ENCODE measurements at regions not wholly inside any gene's neighbourhood (a gene's known extent, or its start where the extent isn't known, plus 50 kb on each side); places are given as distances from the start of the nearest gene placed in this dataset.

DNA sequence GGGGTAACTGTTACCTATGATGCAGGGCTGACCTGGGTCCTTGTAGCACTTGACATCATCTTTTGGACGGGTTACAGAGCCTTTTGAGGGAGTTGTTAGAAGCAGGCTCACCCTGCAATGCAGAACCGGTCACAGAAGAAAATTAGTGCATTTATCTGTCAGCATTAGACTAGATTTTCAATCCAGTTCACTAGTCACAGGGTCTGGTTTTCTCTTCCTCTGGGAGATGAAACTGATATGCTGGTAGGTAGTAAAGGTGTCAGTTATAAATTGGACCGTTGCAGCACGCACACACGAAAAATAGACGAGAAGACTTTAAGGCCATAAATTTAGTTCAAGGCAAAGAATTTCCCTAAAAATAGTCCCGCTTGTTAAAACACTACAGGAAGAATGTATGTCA is 532.3 kb upstream of the ATP11B start:
- Histone ChIP-seq H3K27ac (ENCODE audit: low read depth, low read length, poor library complexity, severe bottlenecking) (no peak overlapping the region), H3K36me3 (ENCODE audit: insufficient read depth, low read length) (no peaks in the 10 kb centered on the region), H3K79me2 (ENCODE audit: insufficient read depth, low read length) (no peaks in the 10 kb centered on the region), H4K20me1 (ENCODE audit: insufficient read depth, low read length) (no peaks in the 10 kb centered on the region), H3K9me2 (ENCODE audit: low read depth, low read length) (no peaks in the 10 kb centered on the region), H3K9ac (ENCODE audit: low read length) (no peak overlapping the region), H3K9me3 (ENCODE audit: low read length) (no peaks in the 10 kb centered on the region), H3F3A (ENCODE audit: insufficient read depth, low read length) (no peaks in the 10 kb centered on the region), H3K4me1 (ENCODE audit: insufficient read depth, low read length, severe bottlenecking) (peaks cover 10% of the 10 kb centered on the region), H3K27me3 (ENCODE audit: insufficient read depth, low read length) (no peaks in the 10 kb centered on the region), H3K4me3 (ENCODE audit: low read depth, low read length, poor library complexity, severe bottlenecking) (no peak overlapping the region), H3K4me2 (ENCODE audit: low read length) (no peak overlapping the region), H2AFZ (ENCODE audit: low read length) (no peak overlapping the region)
- TF ChIP-seq EZH2 (IDR thresholded peaks at IDR 0.05; ENCODE audit: borderline replicate concordance, low read length), result no peak
- TF ChIP-seq, protein P1, sequence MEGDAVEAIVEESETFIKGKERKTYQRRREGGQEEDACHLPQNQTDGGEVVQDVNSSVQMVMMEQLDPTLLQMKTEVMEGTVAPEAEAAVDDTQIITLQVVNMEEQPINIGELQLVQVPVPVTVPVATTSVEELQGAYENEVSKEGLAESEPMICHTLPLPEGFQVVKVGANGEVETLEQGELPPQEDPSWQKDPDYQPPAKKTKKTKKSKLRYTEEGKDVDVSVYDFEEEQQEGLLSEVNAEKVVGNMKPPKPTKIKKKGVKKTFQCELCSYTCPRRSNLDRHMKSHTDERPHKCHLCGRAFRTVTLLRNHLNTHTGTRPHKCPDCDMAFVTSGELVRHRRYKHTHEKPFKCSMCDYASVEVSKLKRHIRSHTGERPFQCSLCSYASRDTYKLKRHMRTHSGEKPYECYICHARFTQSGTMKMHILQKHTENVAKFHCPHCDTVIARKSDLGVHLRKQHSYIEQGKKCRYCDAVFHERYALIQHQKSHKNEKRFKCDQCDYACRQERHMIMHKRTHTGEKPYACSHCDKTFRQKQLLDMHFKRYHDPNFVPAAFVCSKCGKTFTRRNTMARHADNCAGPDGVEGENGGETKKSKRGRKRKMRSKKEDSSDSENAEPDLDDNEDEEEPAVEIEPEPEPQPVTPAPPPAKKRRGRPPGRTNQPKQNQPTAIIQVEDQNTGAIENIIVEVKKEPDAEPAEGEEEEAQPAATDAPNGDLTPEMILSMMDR (IDR thresholded peaks at IDR 0.05; ENCODE audit: low read length), result no peak

DNA sequence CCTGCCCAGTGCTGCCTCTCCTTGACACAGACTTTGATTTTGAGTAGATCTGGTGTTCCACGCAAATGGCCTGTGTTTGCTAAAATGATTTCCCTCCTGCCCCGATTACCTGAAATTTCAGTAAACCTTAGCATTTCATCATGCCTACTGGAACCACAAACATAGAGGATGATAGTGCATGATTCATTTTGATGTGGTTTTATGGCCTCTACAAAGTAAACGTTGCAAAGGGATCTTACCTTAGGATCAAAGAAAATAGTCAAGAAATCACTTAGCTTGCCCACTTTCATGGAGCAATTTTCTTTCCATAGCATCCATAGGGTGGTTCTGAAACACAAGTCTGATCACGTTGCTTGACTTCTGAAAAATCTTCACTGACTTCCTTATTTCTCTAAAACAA is 524.6 kb upstream of the ATP11B start:
- H3K4me1 ChIP-seq (ENCODE audit: insufficient read depth, low read length, severe bottlenecking), result no peaks in the 10 kb centered on the region
- H3K4me2 ChIP-seq (ENCODE audit: low read length), result no peak overlapping the region
- TF ChIP-seq, protein P1 (IDR thresholded peaks at IDR 0.05; ENCODE audit: low read length), result no peak
- TF ChIP-seq EZH2 (IDR thresholded peaks at IDR 0.05; ENCODE audit: borderline replicate concordance, low read length), result no peak
- no peak overlapping the region for H3K9ac ChIP-seq (ENCODE audit: low read length)
- no peaks in the 10 kb centered on the region for H3K9me2 ChIP-seq (ENCODE audit: low read depth, low read length)
- no peak overlapping the region for H2AFZ ChIP-seq (ENCODE audit: low read length)
- H3K36me3 ChIP-seq (ENCODE audit: insufficient read depth, low read length), result no peaks in the 10 kb centered on the region
- no peaks in the 10 kb centered on the region for H3K79me2 ChIP-seq (ENCODE audit: insufficient read depth, low read length)
- no peaks in the 10 kb centered on the region for H4K20me1 ChIP-seq (ENCODE audit: insufficient read depth, low read length)
- H3K4me3 ChIP-seq (ENCODE audit: low read depth, low read length, poor library complexity, severe bottlenecking), result no peak overlapping the region
- H3F3A ChIP-seq (ENCODE audit: insufficient read depth, low read length), result no peaks in the 10 kb centered on the region
- H3K9me3 ChIP-seq (ENCODE audit: low read length), result no peaks in the 10 kb centered on the region
- H3K27me3 ChIP-seq (ENCODE audit: insufficient read depth, low read length), result peaks cover 3% of the 10 kb centered on the region; the same call in 1 of the 2 replicates
- no peak overlapping the region for H3K27ac ChIP-seq (ENCODE audit: low read depth, low read length, poor library complexity, severe bottlenecking)

DNA sequence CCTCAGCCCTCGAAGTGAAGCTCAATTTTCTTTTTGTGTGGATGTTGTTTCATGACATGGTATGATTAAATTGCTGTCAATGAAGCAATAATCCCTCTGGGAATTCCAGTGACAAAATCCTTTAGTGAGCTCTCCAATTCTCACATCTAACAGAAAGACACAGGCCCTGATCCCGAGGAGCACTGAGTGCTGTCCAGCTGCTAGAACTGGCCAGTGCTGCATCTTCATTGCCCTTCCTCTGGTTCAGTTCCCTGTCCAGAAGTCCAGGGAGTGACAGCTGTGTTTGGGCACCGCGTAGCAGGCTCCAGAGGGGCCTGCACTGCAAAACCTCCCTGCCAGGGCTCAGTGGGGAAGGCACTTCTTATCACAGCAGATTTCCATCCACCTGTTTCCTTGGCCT is 516.8 kb upstream of the ATP11B start:
- Histone ChIP-seq H3K36me3 (ENCODE audit: insufficient read depth, low read length) (no peaks in the 10 kb centered on the region), H3K27me3 (ENCODE audit: insufficient read depth, low read length) (no peaks in the 10 kb centered on the region), H3K79me2 (ENCODE audit: insufficient read depth, low read length) (no peaks in the 10 kb centered on the region)

More for the DNA sequence above, 516.8 kb upstream of the ATP11B start:
- no peak for TF ChIP-seq EZH2 (IDR thresholded peaks at IDR 0.05; ENCODE audit: borderline replicate concordance, low read length)
- TF ChIP-seq, protein P1 (IDR thresholded peaks at IDR 0.05; ENCODE audit: low read length), result no peak
- Histone ChIP-seq H4K20me1 (ENCODE audit: insufficient read depth, low read length) (no peaks in the 10 kb centered on the region), H3K9me3 (ENCODE audit: low read length) (no peaks in the 10 kb centered on the region), H3K9me2 (ENCODE audit: low read depth, low read length) (no peaks in the 10 kb centered on the region), H3K27ac (ENCODE audit: low read depth, low read length, poor library complexity, severe bottlenecking) (no peak overlapping the region), H3K4me3 (ENCODE audit: low read depth, low read length, poor library complexity, severe bottlenecking) (no peak overlapping the region), H2AFZ (ENCODE audit: low read length) (no peak overlapping the region), H3K4me1 (ENCODE audit: insufficient read depth, low read length, severe bottlenecking) (no peaks in the 10 kb centered on the region), H3K4me2 (ENCODE audit: low read length) (no peak overlapping the region), H3K9ac (ENCODE audit: low read length) (no peak overlapping the region), H3F3A (ENCODE audit: insufficient read depth, low read length) (no peaks in the 10 kb centered on the region)

Measured in OCI-LY1 (cell line).